DND-41 (cell line): ENCODE measurements at regions not wholly inside any gene's neighbourhood (a gene's known extent, or its start where the extent isn't known, plus 50 kb on each side); places are given as distances from the start of the nearest gene placed in this dataset.
"Not testable (repeated sequence)": the region's sequence is repeated elsewhere in the genome, so short reads cannot be mapped to it uniquely, and the experiment has no call there.

Experiments
- ATAC-seq: fragments of 200-7000 bp; cut with Tn5 transposase; 3 replicates; pipeline ENCODE4 v1.9.1; 2021; ENCODE audit warnings: low read depth; ENCODE audit not compliant: insufficient read depth
- DNase-seq: peaks from one replicate; pipeline ENCODE4 v3.0.0-alpha.2; 2020
- H2AFZ ChIP-seq: 2 replicates; pipeline ENCODE4 v1.6.0; 2012; ENCODE audit warnings: low read depth, low read length
- H3K27ac ChIP-seq: 2 replicates; pipeline ENCODE4 v1.5.1; 2012; ENCODE audit warnings: low read length, inconsistent platforms
- H3K27me3 ChIP-seq: fragments of 200-600 bp; sonication (generic); 2 replicates; pipeline ENCODE4 v1.6.0; 2012; ENCODE audit warnings: low read length, mild to moderate bottlenecking, inconsistent platforms; ENCODE audit not compliant: insufficient read depth, poor library complexity
- H3K36me3 ChIP-seq: 2 replicates; pipeline ENCODE4 v1.5.1; 2012; ENCODE audit warnings: low read length, inconsistent platforms; ENCODE audit not compliant: insufficient read depth
- H3K4me1 ChIP-seq: 2 replicates; pipeline ENCODE4 v1.5.1; 2012; ENCODE audit warnings: mild to moderate bottlenecking, low read length; ENCODE audit not compliant: insufficient read depth
- H3K4me2 ChIP-seq: 2 replicates; pipeline ENCODE4 v1.6.0; 2012; ENCODE audit warnings: mild to moderate bottlenecking, moderate library complexity, low read length, inconsistent platforms; ENCODE audit not compliant: insufficient read depth
- H3K4me3 ChIP-seq, 2 experiments: fragments of 200-600 bp in 1 of 2; shearing (Covaris generic) in 1 of 2; 2 replicates each; pipeline ENCODE4 v1.5.1; 2012 to 2016; ENCODE audit warnings: inconsistent platforms in 2 of 2, low read length in 2 of 2, mild to moderate bottlenecking in 2 of 2, low read depth in 1 of 2, moderate library complexity in 1 of 2
- H3K79me2 ChIP-seq: 2 replicates; pipeline ENCODE4 v1.6.0; 2012; ENCODE audit warnings: low read length, inconsistent platforms; ENCODE audit not compliant: insufficient read depth
- H3K9ac ChIP-seq: 2 replicates; pipeline ENCODE4 v1.6.0; 2012; ENCODE audit warnings: low read depth, mild to moderate bottlenecking, inconsistent platforms, low read length, moderate library complexity
- H3K9me3 ChIP-seq: 2 replicates; pipeline ENCODE4 v1.5.1; 2012; ENCODE audit warnings: low read length, moderate library complexity, mild to moderate bottlenecking, inconsistent platforms; ENCODE audit not compliant: insufficient read depth, severe bottlenecking
- H4K20me1 ChIP-seq: 2 replicates; pipeline ENCODE4 v1.6.0; 2012; ENCODE audit warnings: low read length; ENCODE audit not compliant: insufficient read depth
- CTCF ChIP-seq: IDR thresholded peaks from 2 replicates; pipeline ENCODE4 v1.5.1; 2012; ENCODE audit warnings: borderline replicate concordance, low read length, moderate library complexity, mild to moderate bottlenecking; ENCODE audit not compliant: poor library complexity, severe bottlenecking; ENCODE audit errors: extremely low read depth
- EZH2 ChIP-seq: IDR thresholded peaks from 3 replicates; pipeline ENCODE4 v1.6.1; 2012; ENCODE audit warnings: borderline replicate concordance, low read depth, mild to moderate bottlenecking, moderate library complexity, low read length, inconsistent platforms; ENCODE audit not compliant: severe bottlenecking

DNA sequence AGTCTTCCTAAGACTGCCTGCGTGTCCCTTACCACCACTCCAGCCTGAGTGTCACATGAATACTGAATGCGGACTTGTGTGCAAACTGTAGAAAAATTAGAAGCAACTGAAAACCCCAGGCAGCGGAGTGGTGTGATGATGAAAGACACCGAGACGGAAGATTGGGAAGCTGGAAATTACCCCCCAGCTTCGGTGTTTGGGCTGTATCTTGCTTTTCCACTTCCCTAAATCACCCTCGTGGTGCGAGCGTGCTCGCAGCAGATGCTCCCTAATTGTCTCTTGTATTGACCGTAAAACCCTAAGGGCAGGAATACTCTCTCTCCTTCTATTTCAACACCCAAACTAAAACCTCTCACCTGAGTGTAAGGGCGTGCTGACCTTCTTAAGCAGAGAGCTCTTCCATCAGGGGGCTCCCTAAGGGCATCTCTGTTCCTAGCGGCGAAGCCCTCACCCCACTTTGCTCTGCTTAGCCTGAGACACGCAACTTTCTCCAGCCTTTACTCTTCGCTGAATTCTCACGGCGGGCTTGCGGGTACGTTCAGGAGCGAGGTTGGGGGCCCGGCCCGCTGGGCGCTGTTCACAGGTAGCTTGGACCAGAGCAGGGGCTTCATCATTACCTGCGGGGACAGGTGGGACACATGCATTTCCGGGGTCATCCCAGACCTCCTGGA lies 62.4 kb downstream of the CRYBB2 start:
- no peaks in the 10 kb centered on the region for H3K79me2 ChIP-seq
- H3K9me3 ChIP-seq = no peaks in the 10 kb centered on the region
- H2AFZ ChIP-seq = no peak overlapping the region
- no peaks in the 10 kb centered on the region for H3K36me3 ChIP-seq
- no peak overlapping the region for H3K9ac ChIP-seq
- H3K4me1 ChIP-seq = no peaks in the 10 kb centered on the region
- no peaks in the 10 kb centered on the region for H3K27me3 ChIP-seq
- H4K20me1 ChIP-seq = no peaks in the 10 kb centered on the region
- H3K4me2 ChIP-seq = no peak overlapping the region
- no peak overlapping the region for H3K4me3 ChIP-seq
- H3K27ac ChIP-seq = no peak overlapping the region
- no peak for TF ChIP-seq CTCF
- TF ChIP-seq EZH2 = no peak
- ATAC-seq (no peak), DNase-seq (no peak)

- Histone ChIP-seq H3K4me2 (no peak overlapping the region), H3K9ac (no peak overlapping the region), H3K36me3 (no peaks in the 10 kb centered on the region), H3K4me3 (no peak overlapping the region), H3K79me2 (no peaks in the 10 kb centered on the region), H3K4me1 (no peaks in the 10 kb centered on the region), H3K27ac (no peak overlapping the region), H2AFZ (no peak overlapping the region), H3K27me3 (no peaks in the 10 kb centered on the region), H4K20me1 (no peaks in the 10 kb centered on the region), H3K9me3 (no peaks in the 10 kb centered on the region)
- TF ChIP-seq CTCF (no peak), EZH2 (no peak)
- DNase-seq (no peak), ATAC-seq (no peak)
These were observed 62.9 kb downstream of the CRYBB2 start for GRCh38 chr22:25282346-25282670.

DNA sequence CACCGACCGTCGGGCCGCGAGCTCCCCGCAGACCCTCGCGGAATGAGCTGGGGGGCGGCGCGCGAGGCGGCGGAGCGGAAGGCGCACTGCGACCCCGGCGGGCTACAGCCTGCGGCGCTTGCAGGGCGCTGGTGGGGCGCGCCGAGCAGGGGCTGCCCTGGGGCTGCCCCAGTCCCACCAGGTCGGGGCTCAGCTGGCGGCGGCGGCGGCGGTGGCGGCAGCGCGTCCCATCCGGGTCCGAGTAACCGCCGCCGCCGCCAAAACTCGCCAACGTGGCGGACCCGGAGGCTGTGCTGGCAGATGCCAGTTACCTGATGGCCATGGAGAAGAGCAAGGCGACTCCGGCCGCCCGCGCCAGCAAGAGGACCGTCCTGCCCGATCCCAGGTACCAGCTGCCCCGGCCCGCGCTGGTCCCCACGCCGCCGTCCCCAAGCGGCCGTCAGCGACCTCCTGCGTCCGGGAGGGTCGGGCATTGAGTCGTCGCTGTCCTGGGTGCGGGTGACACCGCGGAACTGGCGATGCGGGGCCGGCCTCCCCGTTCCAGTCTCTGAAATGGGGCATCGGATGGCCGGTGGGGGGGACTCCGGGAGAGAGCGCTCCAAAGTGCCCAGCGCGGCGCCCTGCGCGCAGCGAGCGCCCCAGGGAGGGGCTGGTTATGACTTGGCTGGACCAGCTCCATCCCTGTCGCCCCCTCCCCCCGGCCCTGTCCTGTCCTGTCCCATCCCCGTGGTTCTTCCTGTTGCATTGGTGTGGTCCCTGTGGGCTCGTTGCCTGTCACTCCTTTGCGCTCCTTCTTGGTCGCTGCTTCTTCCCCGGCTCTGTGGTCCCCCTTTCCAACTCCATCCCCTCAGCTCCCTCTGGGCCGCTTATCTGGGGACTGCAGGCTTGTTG lies 63.5 kb downstream of the CRYBB2 start:
- Histone ChIP-seq H3K4me1 (no peaks in the 10 kb centered on the region), H3K27me3 (no peaks in the 10 kb centered on the region), H3K9me3 (no peaks in the 10 kb centered on the region), H3K4me2 (no peak overlapping the region), H2AFZ (no peak overlapping the region), H3K79me2 (no peaks in the 10 kb centered on the region), H3K27ac (no peak overlapping the region), H4K20me1 (no peaks in the 10 kb centered on the region), H3K4me3 (no peak overlapping the region), H3K36me3 (no peaks in the 10 kb centered on the region), H3K9ac (no peak overlapping the region)
- TF ChIP-seq CTCF (no peak), EZH2 (no peak)
- no peak for ATAC-seq
- no peak for DNase-seq

GRCh38 chr22:25288481-25288880 lies 69.0 kb downstream of the CRYBB2 start:
- not testable (repeated sequence) for H3K4me1 ChIP-seq, H3K27me3 ChIP-seq, H3K9ac ChIP-seq, H3K4me2 ChIP-seq, H2AFZ ChIP-seq, H3K4me3 ChIP-seq, ATAC-seq, H4K20me1 ChIP-seq, H3K79me2 ChIP-seq, H3K36me3 ChIP-seq, DNase-seq, H3K27ac ChIP-seq, H3K9me3 ChIP-seq

DNA sequence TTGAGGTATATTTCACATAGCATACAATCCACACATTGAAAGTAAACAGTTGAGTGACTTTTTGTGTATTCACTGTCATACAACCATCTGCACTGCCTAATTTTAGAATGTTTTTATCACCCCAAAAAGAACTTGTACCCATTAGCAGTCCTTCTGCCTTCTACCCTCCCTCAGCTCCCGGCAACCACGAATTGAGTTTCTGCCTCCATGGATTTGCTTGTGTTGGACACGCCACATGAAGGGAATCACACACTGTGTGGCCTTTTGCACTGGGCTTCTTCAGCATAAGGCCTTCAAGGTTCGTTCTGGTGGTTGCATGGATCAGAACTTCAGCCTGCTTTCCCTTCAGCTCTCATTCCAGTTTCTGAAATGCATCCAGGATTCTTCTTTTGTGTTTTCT lies 82.5 kb downstream of the CRYBB2 start:
- H3K9me3 ChIP-seq, H4K20me1 ChIP-seq, DNase-seq, ATAC-seq, H3K79me2 ChIP-seq, H2AFZ ChIP-seq, H3K4me2 ChIP-seq, H3K36me3 ChIP-seq, H3K4me3 ChIP-seq, H3K4me1 ChIP-seq, H3K9ac ChIP-seq, H3K27me3 ChIP-seq, H3K27ac ChIP-seq: not testable (repeated sequence)
